HepG2 (cell line): ENCODE measurements at regions not wholly inside any gene's neighbourhood (a gene's known extent, or its start where the extent isn't known, plus 50 kb on each side); places are given as distances from the start of the nearest gene placed in this dataset.

Source experiments
- ATAC-seq: fragments of 200-7000 bp; cut with Tn5 transposase; 3 replicates; pipeline ENCODE4 v1.9.1; 2020; ENCODE audit warnings: mild to moderate bottlenecking, moderate library complexity
- BruUV-seq: library from RNA; stranded (reverse); fragments of 400-500 nt; replicated peaks from 2 replicates; lab custom pipeline; 2021; lab: Mats Ljungman, UMichigan
- CTCF ChIA-PET: fragments of 300-600 bp; formaldehyde crosslinking; extraction: SDS; loops from one replicate; lab custom pipeline; 2021; ENCODE audit warnings: low total read pairs, inconsistent platforms, low intra/inter-chr PET ratio; lab: Yijun Ruan, JAX
- POLR2A ChIA-PET: fragments of 350-600 bp; sonication (Branson Sonifier 250); formaldehyde crosslinking; loops from one replicate; lab custom pipeline; 2020; ENCODE audit warnings: antibody characterized with exemption, inconsistent platforms; lab: Yijun Ruan, JAX
- DNase-seq: peaks from one replicate; pipeline ENCODE4 v3.0.0-alpha.2; 2015; ENCODE audit warnings: low spot score
- FAIRE-seq: peaks from 3 replicates; lab custom pipeline; 2011; peaks lifted over from hg19 to GRCh38; lab: Jason Lieb, UNC
- H2AFZ ChIP-seq: one replicate; pipeline ENCODE4 v1.6.1; 2011; ENCODE audit warnings: low read length, inconsistent platforms
- H3K27ac ChIP-seq: fragments of 300-600 bp; 3 replicates; pipeline ENCODE4 v1.8.0; 2011; ENCODE audit warnings: mixed run types, mild to moderate bottlenecking, mixed read lengths, low read length, inconsistent platforms; ENCODE audit not compliant: insufficient read depth; ENCODE audit errors: extremely low read length
- H3K27me3 ChIP-seq, 2 experiments: fragments of 200-600 bp in 1 of 2; 2 replicates in 1 of 2; 3 replicates in 1 of 2; pipeline versions ENCODE4 v1.6.0 to v1.8.0; 2011; ENCODE audit warnings: low read length in 2 of 2, mild to moderate bottlenecking in 2 of 2, moderate library complexity in 2 of 2, inconsistent platforms in 1 of 2; ENCODE audit not compliant: insufficient read depth in 2 of 2, control insufficient read depth in 1 of 2
- H3K36me3 ChIP-seq, 2 experiments: fragments of 200-600 bp in 1 of 2; replicated peaks in 1 of 2; 2 replicates in 1 of 2; 3 replicates in 1 of 2; pipeline versions ENCODE4 v1.5.1 to v1.8.0; 2011; ENCODE audit warnings: low read length in 2 of 2, inconsistent platforms in 1 of 2; ENCODE audit not compliant: insufficient read depth in 2 of 2, control insufficient read depth in 1 of 2
- H3K4me1 ChIP-seq: 2 replicates; pipeline ENCODE4 v1.5.1; 2012; ENCODE audit warnings: low read length, inconsistent platforms; ENCODE audit not compliant: insufficient read depth
- H3K4me2 ChIP-seq: 2 replicates; pipeline ENCODE4 v1.6.0; 2011; ENCODE audit warnings: low read depth, low read length, inconsistent platforms
- H3K4me3 ChIP-seq, 3 experiments: fragments of 200-600 bp in 1 of 3; sonication (generic), shearing (Covaris generic) in 1 of 3; replicated peaks in 1 of 3; 2 replicates each; pipeline ENCODE4 v1.5.1; 2011 to 2016; ENCODE audit warnings: low read length in 3 of 3, inconsistent platforms in 2 of 3, low read depth in 2 of 3, mild to moderate bottlenecking in 2 of 3, control low read depth in 1 of 3, mixed read lengths in 1 of 3; ENCODE audit not compliant: insufficient read depth in 1 of 3
- H3K79me2 ChIP-seq: one replicate; pipeline ENCODE4 v1.6.1; 2011; ENCODE audit warnings: low read length, inconsistent platforms; ENCODE audit not compliant: insufficient read depth
- H3K9ac ChIP-seq: 2 replicates; pipeline ENCODE4 v1.6.0; 2011; ENCODE audit warnings: mild to moderate bottlenecking, low read depth, low read length, inconsistent platforms; ENCODE audit not compliant: insufficient read depth
- H3K9me3 ChIP-seq: 2 replicates; pipeline ENCODE4 v1.5.1; 2012; ENCODE audit warnings: mild to moderate bottlenecking, low read length
- H4K20me1 ChIP-seq: 2 replicates; pipeline ENCODE4 v1.6.0; 2011; ENCODE audit warnings: inconsistent platforms, mild to moderate bottlenecking, low read length, moderate library complexity; ENCODE audit not compliant: insufficient read depth
- CC2D1A ChIP-seq: sonication (generic); formaldehyde crosslinking; IDR thresholded peaks from 2 replicates; pipeline ENCODE4 v1.8.1; 2023; ENCODE audit warnings: mild to moderate bottlenecking, missing genetic modification reagents
- ETS1 ChIP-seq: sonication (generic); formaldehyde crosslinking; IDR thresholded peaks from 2 replicates; pipeline ENCODE4 v1.4.0; 2020; ENCODE audit warnings: missing genetic modification reagents
- KAT2B ChIP-seq: fragments of 150-350 bp; IDR thresholded peaks from 2 replicates; pipeline ENCODE4 v1.6.1; 2014; ENCODE audit warnings: low read depth, low read length, borderline replicate concordance
- MYC ChIP-seq: sonication (generic); formaldehyde crosslinking; IDR thresholded peaks from 2 replicates; pipeline ENCODE4 v1.9.0; 2021; ENCODE audit warnings: missing genetic modification reagents, borderline replicate concordance
- RARG ChIP-seq: sonication (generic); formaldehyde crosslinking; IDR thresholded peaks from 2 replicates; pipeline ENCODE4 v1.4.0; 2020; ENCODE audit warnings: low read depth, mild to moderate bottlenecking, missing genetic modification reagents
- RERE ChIP-seq: IDR thresholded peaks from 2 replicates; pipeline ENCODE4 v1.6.1; 2016; ENCODE audit warnings: low read depth, missing genetic modification reagents, missing compliant biosample characterization
- SMAD1 ChIP-seq: sonication (generic); formaldehyde crosslinking; IDR thresholded peaks from 2 replicates; pipeline ENCODE4 v1.4.0; 2020; ENCODE audit warnings: missing genetic modification reagents, low read depth, mild to moderate bottlenecking, borderline replicate concordance
- SMC3 ChIP-seq: IDR thresholded peaks from 2 replicates; pipeline ENCODE4 v1.6.1; 2011; ENCODE audit warnings: low read length, improper control_type of control experiment
- THYN1 ChIP-seq: sonication (generic); formaldehyde crosslinking; IDR thresholded peaks from 2 replicates; pipeline ENCODE4 v1.8.1; 2023; ENCODE audit warnings: low read depth, mild to moderate bottlenecking, moderate library complexity, missing genetic modification reagents, borderline replicate concordance
- ZFP1 ChIP-seq: IDR thresholded peaks from 2 replicates; pipeline ENCODE4 v1.6.1; 2016
- ZMYM2 ChIP-seq: sonication (generic); formaldehyde crosslinking; IDR thresholded peaks from 2 replicates; pipeline ENCODE4 v1.8.0; 2022; ENCODE audit warnings: mild to moderate bottlenecking, missing genetic modification reagents
- ZNF335 ChIP-seq: sonication (generic); formaldehyde crosslinking; IDR thresholded peaks from 2 replicates; pipeline ENCODE4 v1.4.0; 2020; ENCODE audit warnings: missing genetic modification reagents
- ZNF343 ChIP-seq: sonication (generic); formaldehyde crosslinking; IDR thresholded peaks from 2 replicates; pipeline ENCODE4 v1.4.0; 2020; ENCODE audit warnings: mild to moderate bottlenecking, missing genetic modification reagents
- ZNF503 ChIP-seq: sonication (generic); formaldehyde crosslinking; IDR thresholded peaks from 2 replicates; pipeline ENCODE4 v1.4.0; 2020; ENCODE audit warnings: missing genetic modification reagents
- ZNF740 ChIP-seq: sonication (generic); formaldehyde crosslinking; IDR thresholded peaks from 2 replicates; pipeline ENCODE4 v1.4.0; 2020; ENCODE audit warnings: missing genetic modification reagents
- ZSCAN9 ChIP-seq: IDR thresholded peaks from 2 replicates; pipeline ENCODE4 v1.6.1; 2016; ENCODE audit warnings: borderline replicate concordance
- WGBS: methylation state at CpG from one replicate; pipeline ENCODE4 v1.1.6; 2017; ENCODE audit warnings: low lambda C conversion rate; 5-methylcytosine and 5-hydroxymethylcytosine counted together
- in situ Hi-C: cut with HindIII; loops from 2 replicates; pipeline ENCODE4 v1.10.0; 2017; ENCODE audit warnings: low pct_unique_long_range_greater_than_20kb; ENCODE audit not compliant: extremely low pct_ligation_motif_present
- intact Hi-C: fragments of 100-400 bp; cut with micrococcal nuclease; formaldehyde crosslinking; loops from one replicate; pipeline ENCODE4 v1.10.0; 2022; ENCODE audit not compliant: unreplicated experiment

- Histone ChIP-seq H3K4me1 (no peaks in the 10 kb centered on the region), H3K4me2 (no peak overlapping the region), H3K4me3 (no peak overlapping the region), H3K79me2 (no peaks in the 10 kb centered on the region), H4K20me1 (no peaks in the 10 kb centered on the region), H3K27ac (no peak overlapping the region), H3K36me3 (no peaks in the 10 kb centered on the region), H2AFZ (no peak overlapping the region), H3K9ac (no peak overlapping the region), H3K9me3 (no peaks in the 10 kb centered on the region), H3K27me3 (no peaks in the 10 kb centered on the region)
- WGBS: under 1% methylated on average over 6 of the region's 6 CpGs
- DNase-seq (no peak), ATAC-seq (no peak), FAIRE-seq (no peak)
- in situ Hi-C loops (no loop called here), intact Hi-C loops (no loop called here)
- ChIA-PET CTCF (no interaction called here), POLR2A (no interaction called here)
- BruUV-seq: no TSS peak
- TF ChIP-seq KAT2B (no peak), ZMYM2 (CRISPR knock-in tag) (no peak), RERE (CRISPR knock-in tag) (no peak), ZNF343 (CRISPR knock-in tag) (no peak), MYC (CRISPR knock-in tag) (no peak), SMAD1 (CRISPR knock-in tag) (no peak), SMC3 (no peak), ZNF503 (CRISPR knock-in tag) (no peak), CC2D1A (CRISPR knock-in tag) (no peak), ZFP1 (CRISPR knock-in tag) (no peak), THYN1 (CRISPR knock-in tag) (no peak), ZSCAN9 (CRISPR knock-in tag) (no peak), ZNF740 (CRISPR knock-in tag) (no peak), ETS1 (CRISPR knock-in tag) (no peak), RARG (CRISPR knock-in tag) (no peak), ZNF335 (CRISPR knock-in tag) (no peak)
These were observed 343.6 kb upstream of the ISL1 start for GRCh38 chr5:51039424-51040329.
